ENCODE measurements at regions not wholly inside any gene's neighbourhood (a gene's known extent, or its start where the extent isn't known, plus 50 kb on each side); places are given as distances from the start of the nearest gene placed in this dataset.

- no peak for DNase-seq
Observed at GRCh38 chr21:35410656-35411055, 361.6 kb upstream of the RUNX1 start.

GRCh38 chr21:35410123-35410522 lies 361.0 kb upstream of the RUNX1 start:
- no peak for DNase-seq

- DNase-seq: no peak
Observed at GRCh38 chr21:35408401-35408800, 359.3 kb upstream of the RUNX1 start.

- DNase-seq: no peak
Observed at GRCh38 chr21:35406635-35407034, 357.5 kb upstream of the RUNX1 start.

GRCh38 chr21:35405981-35406380 lies 356.9 kb upstream of the RUNX1 start:
- DNase-seq: no peak

GRCh38 chr21:35404247-35404646 lies 355.1 kb upstream of the RUNX1 start:
- DNase-seq: no peak

- no peak for DNase-seq
Observed at GRCh38 chr21:35402061-35402460, 353.0 kb upstream of the RUNX1 start.

GRCh38 chr21:35401476-35401875 lies 352.4 kb upstream of the RUNX1 start:
- DNase-seq: no peak

GRCh38 chr21:35400233-35400939 lies 351.3 kb upstream of the RUNX1 start:
- peak; percentile 75 for DNase-seq

GRCh38 chr21:35399706-35400105 lies 350.6 kb upstream of the RUNX1 start:
- no peak for DNase-seq

- no peak for DNase-seq
Observed at GRCh38 chr21:35399002-35399530, 350.0 kb upstream of the RUNX1 start.

- DNase-seq: no peak
Observed at GRCh38 chr21:35398346-35398982, 349.4 kb upstream of the RUNX1 start.

- no peak for DNase-seq
Observed at GRCh38 chr21:35397781-35398180, 348.7 kb upstream of the RUNX1 start.

- no peak for DNase-seq
Observed at GRCh38 chr21:35396655-35397054, 347.6 kb upstream of the RUNX1 start.

GRCh38 chr21:35395728-35396127 lies 346.6 kb upstream of the RUNX1 start:
- DNase-seq: no peak

GRCh38 chr21:35394634-35395369 lies 345.7 kb upstream of the RUNX1 start:
- DNase-seq: no peak

GRCh38 chr21:35394049-35394448 lies 344.9 kb upstream of the RUNX1 start:
- DNase-seq: no peak

- no peak for DNase-seq
Observed at GRCh38 chr21:35390013-35390776, 341.1 kb upstream of the RUNX1 start.

- DNase-seq: no peak
Observed at GRCh38 chr21:35386491-35387079, 337.5 kb upstream of the RUNX1 start.

- no peak for DNase-seq
Observed at GRCh38 chr21:35384375-35384774, 335.3 kb upstream of the RUNX1 start.

- DNase-seq: no peak
Observed at GRCh38 chr21:35382696-35383095, 333.6 kb upstream of the RUNX1 start.

GRCh38 chr21:35381743-35382310 lies 332.7 kb upstream of the RUNX1 start:
- DNase-seq: no peak

Measured in hematopoietic multipotent progenitor cell treated with erythropoietin and hydrocortisone succinate and interleukin-3 and kit ligand, for 8 days (in vitro differentiated cells).